ENCODE measurements at regions not wholly inside any gene's neighbourhood (a gene's known extent, or its start where the extent isn't known, plus 50 kb on each side); places are given as distances from the start of the nearest gene placed in this dataset.
"Not testable (repeated sequence)": the region's sequence is repeated elsewhere in the genome, so short reads cannot be mapped to it uniquely, and the experiment has no call there.

DNA sequence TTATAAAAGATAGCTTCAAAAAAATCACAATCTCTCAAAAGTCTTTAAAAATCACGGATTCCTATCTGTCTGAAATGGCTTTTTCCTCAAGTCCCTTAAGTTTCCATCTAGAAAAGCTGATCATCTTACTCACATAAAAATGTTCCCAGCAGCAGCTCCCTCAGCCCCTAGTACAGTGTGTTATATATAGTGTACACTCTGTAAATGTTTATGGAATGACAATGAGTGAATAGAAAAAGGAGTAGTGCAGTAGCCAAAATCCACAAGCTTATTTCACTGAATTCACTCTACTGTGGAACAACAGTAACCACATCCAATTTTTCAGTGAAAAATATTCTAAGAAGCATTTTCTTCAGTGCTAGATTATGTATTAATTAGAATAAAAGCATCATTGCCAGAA, 609.4 kb downstream of the DTWD2 start:
- no peak for DNase-seq (ENCODE audit: low read depth in 2 of 2)

DNA sequence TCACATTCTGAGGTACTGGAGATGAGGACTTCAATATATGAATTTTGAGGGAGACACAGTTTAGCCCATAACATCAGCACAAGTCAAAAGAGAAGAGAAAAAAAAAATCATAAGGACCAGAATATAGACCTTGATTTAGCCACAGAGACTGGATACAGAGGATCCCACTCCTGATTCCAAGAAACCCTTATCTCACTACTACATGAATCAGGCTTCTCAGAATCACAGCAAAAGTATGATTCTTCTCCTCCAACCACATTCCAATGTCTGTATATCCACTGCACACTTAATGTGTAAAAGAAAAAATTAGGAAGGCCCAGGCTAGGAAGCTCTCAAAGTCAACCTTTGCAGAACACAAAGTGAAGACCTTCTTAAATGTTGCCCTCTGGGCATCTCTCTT, 610.9 kb downstream of the DTWD2 start:
- DNase-seq (ENCODE audit: low read depth in 2 of 2): no peak

DNA sequence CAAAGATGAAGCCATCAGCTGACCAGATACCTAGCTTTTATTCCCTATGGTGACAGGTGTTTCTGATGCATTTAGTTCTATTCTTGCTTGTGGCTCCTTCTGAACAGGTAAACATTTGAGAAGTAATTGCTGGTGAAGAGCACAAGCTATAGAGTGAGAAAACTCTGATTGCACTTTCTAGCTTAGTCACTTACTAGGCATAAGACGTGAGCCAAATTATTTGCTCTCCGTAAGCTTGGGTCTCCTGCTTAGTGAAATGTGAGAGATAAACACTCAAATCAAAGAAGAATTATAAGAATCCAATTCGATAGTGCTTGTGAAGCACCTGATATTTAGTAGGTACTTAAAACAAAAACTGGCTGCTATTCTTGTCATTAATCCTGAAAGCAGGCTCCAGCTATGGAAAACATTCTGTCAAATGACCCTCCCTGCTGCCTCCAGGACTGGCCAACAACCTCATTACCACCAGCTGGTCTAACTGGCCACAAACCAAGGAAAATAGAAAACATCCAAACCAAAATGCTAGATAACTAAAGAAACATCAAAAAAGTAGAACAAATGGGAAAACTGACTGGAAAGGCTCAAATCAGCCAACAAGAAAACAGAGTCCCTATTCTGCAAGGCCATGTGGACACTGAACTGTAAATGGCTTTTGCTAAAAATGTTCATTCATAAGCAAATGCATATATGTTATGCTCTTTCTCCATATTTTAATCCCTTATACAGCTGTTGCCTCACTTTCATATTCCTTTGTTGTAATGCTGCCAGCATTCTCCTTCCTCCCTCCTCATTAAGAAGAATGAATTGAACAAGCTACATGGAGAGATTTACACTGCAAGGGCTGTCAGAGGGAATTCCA, 616.1 kb downstream of the DTWD2 start:
- no peak for DNase-seq (ENCODE audit: low read depth in 2 of 2)

DNA sequence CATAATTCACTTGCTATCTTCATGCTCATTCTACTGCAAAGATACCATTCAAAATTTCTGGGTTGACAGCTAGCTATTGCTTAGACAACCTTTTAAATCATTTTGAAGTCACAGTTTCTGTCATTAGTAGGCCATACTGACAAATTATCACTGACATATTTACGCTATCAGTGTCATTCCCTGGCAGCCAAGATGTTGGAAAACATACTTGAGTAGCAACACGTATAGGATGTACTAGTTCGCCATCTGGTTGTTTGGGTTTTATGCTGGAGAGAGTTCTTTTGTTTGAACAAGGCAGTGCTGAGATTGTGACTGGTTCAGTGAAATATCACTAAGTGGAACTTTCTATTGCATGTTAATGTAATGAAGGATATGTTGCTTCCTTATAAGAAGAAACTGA, 621.9 kb downstream of the DTWD2 start:
- DNase-seq (ENCODE audit: low read depth in 2 of 2): no peak

DNA sequence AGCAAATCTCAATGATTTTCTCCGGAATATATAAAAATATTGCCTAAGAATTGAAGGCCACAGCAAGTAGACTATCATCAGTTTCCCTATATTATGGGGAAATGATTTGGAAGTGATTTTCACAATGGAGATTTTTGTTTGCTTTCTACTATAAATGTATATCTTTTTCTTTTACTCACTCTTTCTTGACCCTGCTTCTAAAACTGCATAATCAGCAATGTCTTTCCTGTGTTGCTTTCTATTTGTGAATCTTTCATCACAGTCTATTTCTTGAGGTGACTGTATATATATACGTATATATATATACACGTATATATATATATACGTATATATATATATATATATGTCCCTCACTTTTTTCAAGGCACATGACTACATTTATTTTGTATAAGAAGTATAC, 622.6 kb downstream of the DTWD2 start:
- no peak for DNase-seq (ENCODE audit: low read depth in 2 of 2)

DNA sequence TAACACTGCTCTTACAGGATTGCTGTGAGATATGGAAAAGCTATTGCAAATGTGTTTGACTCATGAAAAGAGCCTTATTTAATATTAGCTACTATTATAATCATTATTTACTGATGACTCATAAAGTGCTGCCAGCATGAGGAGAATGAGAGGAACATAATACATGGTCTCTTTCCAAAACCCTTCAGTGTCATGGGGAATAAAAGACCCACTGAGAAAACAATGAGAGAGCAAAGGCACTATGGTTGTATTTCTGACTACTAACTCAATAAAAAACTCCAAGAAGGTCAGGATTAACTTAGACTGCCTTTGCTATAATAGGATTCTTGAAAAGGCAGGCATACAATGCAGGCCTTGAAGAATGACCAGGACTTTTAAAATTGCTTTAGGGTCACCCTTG, 633.5 kb downstream of the DTWD2 start:
- DNase-seq (ENCODE audit: low read depth in 2 of 2): no peak

DNA sequence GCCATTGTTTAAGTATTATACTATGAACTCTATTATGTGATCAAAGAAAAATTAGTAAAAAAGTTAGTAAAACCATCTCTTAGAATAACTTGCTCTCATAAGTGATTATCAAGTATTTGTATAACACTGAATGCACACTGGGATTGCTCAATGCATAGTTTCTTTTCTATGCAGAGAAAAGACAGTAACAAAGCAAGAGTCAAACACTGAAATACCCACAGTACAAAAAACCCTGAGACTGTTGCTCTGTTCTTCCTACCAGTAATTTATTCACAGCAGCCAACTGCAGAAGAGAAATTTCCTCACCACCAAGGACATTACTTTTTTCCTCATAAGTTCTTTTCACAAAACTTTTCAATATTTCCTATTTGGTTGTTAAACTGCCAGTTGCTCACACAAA, 634.4 kb downstream of the DTWD2 start:
- DNase-seq (ENCODE audit: low read depth in 2 of 2): no peak

DNA sequence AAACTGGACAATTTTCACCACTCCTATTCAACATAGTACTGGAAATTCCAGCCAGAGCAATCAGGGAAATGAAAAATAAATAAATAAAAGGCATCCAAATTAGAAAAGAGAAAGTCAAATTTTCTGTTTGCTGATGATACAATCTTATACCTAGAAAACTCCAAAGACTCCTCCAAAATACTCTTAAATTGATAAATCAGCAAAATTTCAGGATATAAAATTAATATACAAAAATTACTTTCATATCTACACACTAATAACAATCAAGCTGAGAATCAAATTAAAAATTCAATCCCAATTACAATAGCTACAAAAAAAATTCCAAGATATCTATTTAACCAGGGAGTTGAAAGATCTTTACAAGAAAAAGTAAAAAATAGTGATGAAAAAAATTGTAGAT, 651.9 kb downstream of the DTWD2 start:
- DNase-seq (ENCODE audit: low read depth in 2 of 2): no peak

DNA sequence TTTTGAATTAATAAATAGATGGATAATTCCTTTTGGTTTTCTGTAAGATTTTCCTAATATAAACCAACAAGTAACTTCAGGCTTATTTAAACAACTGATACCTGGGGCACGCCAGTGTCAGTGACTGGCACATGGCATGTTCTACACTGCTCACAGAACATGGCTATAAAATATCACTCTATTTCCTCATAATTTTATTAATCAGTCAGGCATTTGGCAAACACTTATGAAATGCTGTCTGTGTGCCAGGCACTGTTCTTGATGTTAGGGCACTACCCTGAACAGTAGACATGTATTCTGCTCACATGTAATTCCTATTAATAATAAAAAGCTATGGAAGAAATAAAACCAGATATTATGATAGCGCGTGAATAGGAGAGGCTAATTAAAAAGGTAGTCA, 661.0 kb downstream of the DTWD2 start:
- DNase-seq (ENCODE audit: low read depth in 2 of 2): no peak

DNA sequence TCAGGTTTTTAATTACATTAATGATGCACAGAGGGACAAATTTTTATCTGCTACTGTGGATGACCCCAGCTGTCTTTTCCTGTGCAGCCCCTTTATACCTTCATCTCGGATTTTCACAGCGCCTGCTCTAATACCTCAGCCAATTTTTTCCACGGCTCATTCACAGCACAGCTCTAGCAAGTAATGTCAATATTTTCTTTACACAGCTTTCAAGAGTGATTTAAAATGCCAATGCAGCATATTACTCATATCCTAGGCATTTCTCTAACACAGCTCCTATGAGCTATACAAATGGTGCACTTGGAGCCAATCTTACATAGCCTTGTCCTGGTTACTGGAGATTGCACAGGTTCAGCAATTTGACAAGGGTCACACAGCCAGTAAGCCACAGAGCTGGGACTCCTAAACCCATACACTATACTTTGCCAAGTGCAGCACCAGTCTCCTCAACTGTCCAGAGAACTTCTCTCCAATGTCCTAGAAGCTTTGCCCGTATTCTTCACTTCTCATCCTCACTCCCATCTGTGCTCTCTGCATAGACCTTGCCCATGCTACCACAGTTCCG, 661.8 kb downstream of the DTWD2 start:
- no peak for DNase-seq (ENCODE audit: low read depth in 2 of 2)

DNA sequence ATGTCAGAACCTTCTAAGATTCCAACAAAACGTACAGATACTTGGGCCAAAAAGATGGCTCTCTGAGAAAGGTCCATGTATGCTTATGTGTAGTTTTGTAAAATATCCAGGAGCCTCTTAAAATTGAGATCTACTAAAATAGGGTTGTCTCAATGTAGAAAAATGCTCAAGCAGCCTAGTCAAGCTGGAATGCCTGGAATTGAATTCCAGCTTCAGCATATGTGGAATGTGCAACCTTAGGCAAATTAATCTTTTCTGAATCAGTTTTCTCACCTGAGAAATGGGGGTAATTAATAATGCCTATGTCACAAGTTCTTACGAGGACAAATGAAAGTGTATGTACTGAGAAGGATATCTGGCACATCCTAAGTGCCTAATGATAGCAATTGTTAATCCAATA, 662.4 kb downstream of the DTWD2 start:
- no peak for DNase-seq (ENCODE audit: low read depth in 2 of 2)

DNA sequence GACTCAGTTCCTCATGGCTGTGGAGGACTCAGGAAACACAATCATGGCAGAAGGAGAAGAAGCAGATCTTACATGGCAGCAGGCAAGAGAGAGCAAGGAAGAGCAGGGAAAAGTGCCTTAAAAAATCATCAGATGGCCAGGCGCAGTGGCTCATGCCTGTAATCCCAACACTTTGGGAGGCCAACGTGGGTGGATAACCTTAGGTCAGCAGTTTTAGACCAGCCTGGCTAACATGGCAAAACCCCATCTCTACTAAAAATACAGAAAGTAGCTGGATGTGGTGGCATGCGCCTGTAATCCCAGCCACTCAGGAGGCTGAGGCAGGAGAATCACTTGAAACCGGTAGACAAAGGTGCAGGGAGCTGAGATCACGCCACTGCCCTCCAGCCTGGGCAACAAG, 664.6 kb downstream of the DTWD2 start:
- not testable (repeated sequence) for DNase-seq (ENCODE audit: low read depth in 2 of 2)

DNA sequence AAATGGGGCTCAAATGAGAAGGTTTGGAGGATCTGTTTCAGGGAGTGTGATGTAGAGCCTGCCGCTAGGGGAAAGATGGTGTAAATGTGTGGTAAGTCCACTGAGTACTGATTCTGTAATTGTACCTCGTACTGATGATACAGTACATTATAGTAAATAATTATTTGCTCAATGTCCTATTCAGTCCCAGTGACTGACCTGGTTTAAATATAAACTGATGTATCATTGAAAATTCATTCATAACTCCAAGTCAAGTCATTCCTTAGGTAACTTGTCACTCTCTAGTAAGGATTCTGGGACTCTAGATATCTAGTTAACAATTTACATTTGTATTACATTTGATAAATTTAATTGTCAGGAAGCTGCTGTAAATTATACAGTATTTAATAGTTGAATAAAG, 667.3 kb downstream of the DTWD2 start:
- no peak for DNase-seq (ENCODE audit: low read depth in 2 of 2)

DNA sequence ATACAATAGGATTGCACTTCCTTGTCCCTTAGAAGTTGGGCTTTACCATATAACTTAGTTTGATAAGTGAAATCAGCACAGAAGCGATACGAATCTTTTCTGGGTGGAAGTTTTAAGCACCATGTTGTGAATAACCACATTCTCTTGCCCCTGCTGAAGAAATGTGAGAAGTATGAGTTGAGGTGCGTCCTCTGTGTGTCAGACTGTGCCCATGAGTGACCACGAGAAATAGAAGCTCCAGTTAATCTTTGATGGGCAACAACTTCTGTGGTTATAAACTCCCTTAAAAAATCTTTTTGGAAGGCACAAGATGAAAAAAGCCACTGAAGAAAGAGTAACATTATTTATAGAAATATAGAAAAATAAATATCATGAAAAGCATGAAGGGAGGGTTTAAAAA, 668.2 kb downstream of the DTWD2 start:
- DNase-seq (ENCODE audit: low read depth in 2 of 2): no peak

DNA sequence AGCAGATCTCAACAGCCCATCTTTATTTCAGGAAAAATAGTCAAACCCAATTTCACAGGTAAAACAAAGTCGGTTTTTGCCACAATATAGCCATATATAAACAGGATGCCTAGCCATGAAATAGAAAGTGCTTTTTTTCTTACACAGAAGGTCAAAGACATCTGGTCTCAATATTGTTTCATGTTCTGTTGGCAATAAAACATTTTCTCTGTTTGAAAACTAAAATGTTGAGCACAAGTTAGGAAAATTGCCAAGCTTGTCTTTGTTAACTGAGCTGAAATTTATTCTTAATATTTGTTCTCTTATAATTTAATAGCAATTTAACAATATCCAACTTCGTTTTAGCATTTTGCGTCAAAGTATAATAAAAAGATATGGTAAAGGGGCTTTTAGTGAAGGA, 673.4 kb downstream of the DTWD2 start:
- DNase-seq (ENCODE audit: low read depth in 2 of 2): no peak

DNA sequence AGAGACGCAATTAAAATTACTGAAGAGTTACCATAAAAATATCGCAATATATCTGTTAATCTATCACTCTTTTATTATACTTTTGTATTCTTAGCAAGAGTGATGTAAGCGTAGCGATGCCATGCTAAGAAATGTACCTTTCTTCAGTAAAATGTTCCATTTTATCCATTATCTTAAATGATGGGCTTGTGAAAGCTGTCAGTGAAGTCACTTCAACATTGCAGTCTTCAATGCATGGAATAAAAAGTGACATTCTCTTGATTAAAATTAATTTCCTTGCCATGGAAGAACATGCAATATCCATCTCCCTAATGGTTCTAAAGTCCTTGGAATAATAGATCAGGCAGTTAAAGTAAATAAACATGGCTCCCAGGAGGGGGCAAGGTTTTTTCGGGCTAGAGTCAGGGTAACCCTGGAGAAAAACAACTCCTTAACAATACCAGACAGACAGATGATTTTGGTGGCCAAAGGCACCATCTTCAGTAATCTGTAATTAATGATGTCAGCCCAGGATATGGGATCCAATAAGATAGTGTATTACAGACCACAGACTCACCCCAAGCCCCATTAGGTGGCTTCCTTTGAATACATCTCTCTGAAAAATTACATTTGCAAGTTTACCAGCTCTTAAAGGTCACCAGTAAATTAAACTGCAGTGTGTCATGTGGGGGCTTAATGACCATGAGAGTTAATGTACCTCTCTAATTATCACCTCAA, 677.1 kb downstream of the DTWD2 start:
- no peak for DNase-seq (ENCODE audit: low read depth in 2 of 2)

DNA sequence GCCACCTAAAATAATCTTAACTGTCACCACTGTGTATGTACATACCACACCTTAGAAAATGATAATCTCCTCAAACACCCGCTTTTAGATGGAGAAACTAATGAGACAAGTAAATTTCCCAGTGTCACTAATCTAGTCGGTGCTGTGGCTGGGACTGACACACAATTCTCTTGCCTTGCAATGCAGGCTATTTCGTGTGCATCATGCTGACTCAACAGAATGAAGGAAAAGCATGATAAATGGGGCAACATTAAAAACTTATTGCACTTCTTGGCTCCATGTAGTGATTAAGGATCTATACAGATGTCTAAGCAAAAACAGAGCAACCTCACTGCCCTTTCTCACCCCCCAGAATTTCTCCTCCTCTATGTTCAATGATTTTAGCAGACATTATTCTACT, 677.9 kb downstream of the DTWD2 start:
- no peak for DNase-seq (ENCODE audit: low read depth in 2 of 2)

DNA sequence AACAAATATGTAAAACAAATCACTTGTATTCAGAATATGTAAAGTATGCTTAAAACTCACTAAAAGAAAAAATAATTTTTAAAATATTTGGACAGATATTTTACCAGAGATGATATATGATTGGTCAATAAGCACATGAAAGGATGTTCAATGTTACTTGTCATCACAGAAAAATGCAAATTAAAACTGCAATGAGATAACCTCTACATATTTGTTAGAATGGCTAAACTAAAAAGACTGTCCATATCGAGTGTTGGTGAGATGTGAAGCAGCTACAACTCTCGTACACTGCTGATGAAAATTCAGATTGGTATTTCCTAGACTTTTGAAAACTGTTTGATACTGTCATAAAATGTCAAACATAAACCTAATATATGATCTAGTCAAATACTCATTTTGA, 685.1 kb downstream of the DTWD2 start:
- no peak for DNase-seq (ENCODE audit: low read depth in 2 of 2)

DNA sequence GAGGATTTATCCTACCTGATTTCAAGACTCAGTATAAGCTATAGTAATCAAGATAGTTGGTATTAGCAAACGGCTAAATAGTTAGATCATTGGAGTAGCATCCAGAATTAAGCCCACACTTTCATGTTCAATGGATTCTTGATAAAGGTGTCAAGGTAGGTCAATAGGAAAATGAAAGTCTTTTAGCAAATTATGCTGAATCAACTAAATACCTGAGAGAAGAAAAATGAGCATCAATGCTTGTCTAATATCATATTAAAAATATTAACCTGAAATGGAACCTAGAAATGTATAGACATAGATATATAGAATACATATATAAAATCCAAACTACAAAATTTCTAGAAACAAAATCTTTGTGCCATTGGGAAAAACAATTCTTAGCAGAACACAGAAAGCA, 685.6 kb downstream of the DTWD2 start:
- DNase-seq (ENCODE audit: low read depth in 2 of 2): no peak

DNA sequence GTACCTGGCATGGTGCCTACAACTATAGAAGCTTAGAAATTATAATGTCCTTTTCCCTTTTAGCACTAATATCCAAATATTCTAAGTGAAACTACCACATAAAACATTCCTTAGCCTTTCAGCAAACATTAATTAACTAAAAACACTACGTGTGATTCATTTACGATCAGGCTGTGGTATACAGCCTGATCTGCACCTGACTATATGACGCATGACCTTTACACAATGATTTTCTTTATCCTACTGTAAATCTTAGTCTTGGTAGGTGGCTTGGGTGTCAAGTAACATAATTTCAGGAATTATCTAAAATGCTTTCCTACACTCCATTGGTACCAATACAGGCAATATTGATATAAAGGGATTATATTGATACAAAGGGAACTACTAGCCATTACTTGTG, 686.7 kb downstream of the DTWD2 start:
- DNase-seq (ENCODE audit: low read depth in 2 of 2): no peak

DNA sequence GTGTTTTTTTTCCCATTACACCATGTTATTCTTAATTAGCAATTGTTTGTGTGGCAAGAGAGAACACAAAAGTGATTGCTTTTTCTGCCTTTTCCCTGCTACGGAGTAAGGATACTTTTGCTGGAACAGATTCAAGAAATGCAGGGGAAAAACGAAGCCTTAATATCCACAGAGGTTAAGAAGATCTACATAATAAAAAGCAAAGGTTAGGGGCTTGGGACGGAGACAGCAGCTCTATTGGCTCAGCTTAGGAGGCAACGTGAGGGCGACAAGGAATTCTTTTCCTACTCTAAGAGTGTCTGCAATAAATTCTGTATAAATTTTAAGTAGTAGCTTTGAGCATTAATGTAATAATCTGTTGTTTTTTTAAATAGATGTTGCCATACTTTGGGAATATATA, 693.3 kb downstream of the DTWD2 start:
- no peak for DNase-seq (ENCODE audit: low read depth in 2 of 2)

DNA sequence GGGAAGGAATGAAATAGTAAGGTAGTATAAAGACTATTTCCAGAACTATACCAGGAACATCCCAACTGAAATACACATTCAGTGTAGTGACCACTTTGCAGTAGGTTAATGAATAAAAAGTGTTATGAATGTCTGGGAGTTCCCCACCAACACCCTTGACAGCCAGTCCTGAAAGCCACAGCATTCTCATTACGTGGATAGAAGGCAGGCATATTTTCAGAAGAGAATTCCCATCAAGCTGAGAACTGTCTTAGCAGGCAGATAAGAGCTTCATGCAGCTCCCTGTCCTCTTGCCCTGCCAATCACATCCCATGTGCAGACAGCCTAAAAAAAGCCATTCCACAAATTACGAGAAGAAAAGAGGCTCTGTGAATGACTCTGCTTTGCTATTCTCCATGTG, 695.0 kb downstream of the DTWD2 start:
- no peak for DNase-seq (ENCODE audit: low read depth in 2 of 2)

DNA sequence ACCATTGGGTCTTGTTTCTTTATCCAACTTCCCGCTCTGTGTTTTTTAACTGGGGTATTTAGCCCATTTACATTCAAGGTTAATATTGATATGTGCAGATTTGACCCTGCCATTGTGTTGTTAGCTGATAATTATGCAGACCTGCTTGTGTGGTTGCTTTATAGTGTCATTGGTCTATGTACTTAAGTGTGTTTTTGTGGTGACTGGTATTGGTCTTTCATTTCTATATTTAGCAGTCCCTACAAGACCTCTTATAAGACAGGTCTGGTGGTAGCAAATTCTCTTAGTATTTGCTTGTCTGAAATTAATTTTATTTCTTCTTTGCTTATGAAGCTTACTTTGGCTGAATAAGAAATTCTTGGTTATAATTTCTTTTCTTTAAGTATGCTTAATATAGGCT, 698.1 kb downstream of the DTWD2 start:
- DNase-seq (ENCODE audit: low read depth in 2 of 2): no peak
